Gastrocnemius medialis (tissue), 4 donors: ENCODE measurements at regions not wholly inside any gene's neighbourhood (a gene's known extent, or its start where the extent isn't known, plus 50 kb on each side); places are given as distances from the start of the nearest gene placed in this dataset.

ENCODE experiments used
- ATAC-seq, 2 donors: fragments of 150-250 bp; one replicate each; pipeline ENCODE4 v1.9.1; 2016
- DNase-seq, 2 donors: peaks; one replicate each; pipeline ENCODE4 v3.0.0-alpha.2; 2019
- H3K27ac ChIP-seq, 4 donors: fragments of 200-600 bp; sonication (generic); 1 replicate in 1 of 4; 2 replicates in 3 of 4; pipeline ENCODE4 v1.5.1; 2016 to 2018; ENCODE audit warnings: mild to moderate bottlenecking in 2 of 4, moderate library complexity in 1 of 4
- H3K27me3 ChIP-seq, 3 donors: fragments of 200-600 bp; sonication (generic) in 2 of 3; 1 replicate in 1 of 3; 2 replicates in 2 of 3; pipeline versions ENCODE4 v1.5.1 to v1.6.0; 2016 to 2019; ENCODE audit warnings: mild to moderate bottlenecking in 1 of 3, moderate library complexity in 1 of 3
- H3K36me3 ChIP-seq, 2 donors: fragments of 200-600 bp; sonication (generic) in 1 of 2; one replicate each; pipeline ENCODE4 v1.5.1; 2017 to 2018
- H3K4me1 ChIP-seq, 2 donors: fragments of 200-600 bp; sonication (generic) in 1 of 2; one replicate each; pipeline ENCODE4 v1.5.1; 2016 to 2017; ENCODE audit warnings: mild to moderate bottlenecking in 2 of 2
- H3K4me3 ChIP-seq, 4 donors: fragments of 200-600 bp; sonication (generic) in 3 of 4; 1 replicate in 1 of 4; 2 replicates in 3 of 4; pipeline ENCODE4 v1.5.1; 2016 to 2019; ENCODE audit warnings: mild to moderate bottlenecking in 2 of 4
- H3K9me3 ChIP-seq, 3 donors: fragments of 200-600 bp; sonication (generic) in 2 of 3; 1 replicate in 1 of 3; 2 replicates in 2 of 3; pipeline ENCODE4 v1.5.1; 2016 to 2019
- CTCF ChIP-seq, 5 experiments: fragments of 450-650 bp in 3 of 5; fragments of 200-600 bp in 2 of 5; sonication (generic) in 2 of 5; IDR thresholded peaks in 4 of 5; conservative IDR thresholded peaks in 1 of 5; 1 replicate in 4 of 5; 2 replicates in 1 of 5; pipeline ENCODE4 v1.5.1; 2016 to 2019; ENCODE audit warnings: antibody characterized with exemption in 5 of 5, mild to moderate bottlenecking in 3 of 5, moderate library complexity in 3 of 5
- POLR2A ChIP-seq, 2 donors: fragments of 450-650 bp; IDR thresholded peaks; one replicate each; pipeline ENCODE4 v1.6.1; 2017; ENCODE audit warnings: antibody characterized with exemption in 2 of 2, mild to moderate bottlenecking in 2 of 2, moderate library complexity in 2 of 2
- in situ Hi-C, 4 donors: fragments of 200-750 bp; cut with MboI; loops; one replicate each; pipeline versions ENCODE4 v1.15.0 to v1.8.0; 2017; ENCODE audit warnings: low sequenced_read_pairs in 4 of 4
- intact Hi-C: fragments of 100-400 bp; cut with DNase I; formaldehyde crosslinking; loops from one replicate; pipeline ENCODE4 v1.15.1; 2023; ENCODE audit warnings: low total_unique reads

GRCh38 chr6:48833916-48834315 is 629.1 kb downstream of the MMUT start:
- ATAC-seq (no peak), DNase-seq (no peak)
- Histone ChIP-seq H3K4me3 (no peak overlapping the region), H3K27me3 (no peaks in the 10 kb centered on the region), H3K9me3 (no peaks in the 10 kb centered on the region), H3K27ac (no peak overlapping the region), H3K36me3 (no peaks in the 10 kb centered on the region), H3K4me1 (no peaks in the 10 kb centered on the region)
- intact Hi-C loops (no loop called here), in situ Hi-C loops (no loop called here)
- TF ChIP-seq CTCF (IDR thresholded peaks at IDR 0.05 in 4 of 5, conservative IDR thresholded peaks at IDR 0.05 in 1 of 5) = no peak
- no peak for TF ChIP-seq POLR2A (IDR thresholded peaks at IDR 0.05)

- in situ Hi-C loops = no loop called here
- Histone ChIP-seq H3K36me3 (no peaks in the 10 kb centered on the region), H3K9me3 (no peaks in the 10 kb centered on the region), H3K4me1 (no peaks in the 10 kb centered on the region), H3K27ac (no peak overlapping the region), H3K27me3 (no peaks in the 10 kb centered on the region), H3K4me3 (no peak overlapping the region)
- TF ChIP-seq CTCF (IDR thresholded peaks at IDR 0.05 in 4 of 5, conservative IDR thresholded peaks at IDR 0.05 in 1 of 5) (no peak), POLR2A (IDR thresholded peaks at IDR 0.05) (no peak)
- ATAC-seq (no peak), DNase-seq (no peak)
- intact Hi-C loops = no loop called here
Measured at GRCh38 chr6:48826901-48827701, 636.0 kb downstream of the MMUT start.

DNA sequence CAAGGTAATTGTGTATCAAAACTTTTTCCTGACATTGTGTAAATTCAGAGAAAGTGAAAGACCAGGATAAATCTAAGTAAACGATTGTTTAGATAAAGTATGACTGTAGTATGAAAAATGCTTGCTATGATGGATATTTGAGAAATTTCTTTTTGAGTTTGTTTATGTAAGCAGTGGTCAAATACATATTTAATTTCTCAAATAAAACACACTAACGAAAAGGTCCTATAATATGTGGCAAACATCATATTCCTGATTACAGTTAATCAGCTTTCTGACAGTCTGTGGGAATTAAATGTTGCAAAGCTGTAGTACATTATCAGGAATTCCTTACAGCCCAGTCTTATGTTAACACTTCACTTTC is 636.9 kb downstream of the MMUT start:
- intact Hi-C loops = no loop called here
- in situ Hi-C loops = no loop called here
- Histone ChIP-seq H3K4me3 (no peak overlapping the region), H3K9me3 (no peaks in the 10 kb centered on the region), H3K36me3 (no peaks in the 10 kb centered on the region), H3K4me1 (no peaks in the 10 kb centered on the region), H3K27me3 (no peaks in the 10 kb centered on the region), H3K27ac (no peak overlapping the region)
- DNase-seq = no peak
- no peak for ATAC-seq
- TF ChIP-seq POLR2A (IDR thresholded peaks at IDR 0.05) (no peak), CTCF (IDR thresholded peaks at IDR 0.05 in 4 of 5, conservative IDR thresholded peaks at IDR 0.05 in 1 of 5) (no peak)

DNA sequence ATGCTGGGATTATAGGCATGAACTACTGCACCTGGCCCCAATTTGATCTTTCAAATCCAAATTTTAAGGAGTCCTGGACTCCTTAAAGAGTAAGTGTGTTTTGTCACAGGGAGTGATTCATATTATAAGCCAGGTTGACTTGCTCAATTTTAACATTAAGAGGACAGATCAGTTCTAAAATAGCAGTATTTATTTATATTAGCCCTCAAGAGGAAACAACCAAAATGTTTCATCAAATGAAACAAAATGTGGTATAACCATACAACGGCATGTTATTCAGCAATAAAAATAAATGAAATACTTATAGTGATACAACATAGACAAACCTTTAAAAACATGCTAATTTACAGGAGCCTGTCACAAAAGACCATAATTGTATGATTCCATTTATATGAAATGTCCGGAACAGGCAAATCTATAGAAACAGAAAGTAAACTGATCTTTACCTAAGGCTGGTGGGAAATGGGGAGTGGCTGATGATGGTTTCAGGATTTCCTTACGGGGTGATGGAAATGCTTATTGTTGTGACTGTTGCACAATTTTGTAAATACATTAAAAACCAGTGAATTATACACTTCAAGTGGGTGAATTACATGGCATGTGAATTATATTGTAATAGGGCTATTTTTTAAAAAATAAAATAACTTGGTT is 637.4 kb downstream of the MMUT start:
- Histone ChIP-seq H3K4me3 (no peak overlapping the region), H3K4me1 (no peaks in the 10 kb centered on the region), H3K27me3 (no peaks in the 10 kb centered on the region), H3K9me3 (no peaks in the 10 kb centered on the region), H3K36me3 (no peaks in the 10 kb centered on the region), H3K27ac (no peak overlapping the region)
- no peak for ATAC-seq
- no peak for TF ChIP-seq POLR2A (IDR thresholded peaks at IDR 0.05)
- TF ChIP-seq CTCF (IDR thresholded peaks at IDR 0.05 in 4 of 5, conservative IDR thresholded peaks at IDR 0.05 in 1 of 5) = no peak
- in situ Hi-C loops (no loop called here), intact Hi-C loops (no loop called here)
- DNase-seq = no peak
